Activated T-helper 1 cell treated with anti-CD3 and anti-CD28 coated beads, Interleukin-12 subunit alpha, Interleukin-12 subunit beta, Interleukin-2, Interleukin-4 antibody, amounts not matched to agents 30 ng/mL and 10 ng/mL and 1 ng/mL, durations not matched to agents 14 hours and 24 hours and 36 hours (primary cell): ENCODE measurements at regions not wholly inside any gene's neighbourhood (a gene's known extent, or its start where the extent isn't known, plus 50 kb on each side); places are given as distances from the start of the nearest gene placed in this dataset.

ENCODE experiments used
- DNase-seq: peaks from one replicate; pipeline ENCODE4 v3.0.0; 2021; ENCODE audit warnings: low spot score
- H3K27ac Mint-ChIP-seq: one replicate; pipeline ENCODE4 v1.8.0; 2021; ENCODE audit warnings: mild to moderate bottlenecking, mixed read lengths
- H3K27me3 Mint-ChIP-seq: one replicate; pipeline ENCODE4 v1.8.0; 2022; ENCODE audit warnings: mild to moderate bottlenecking, moderate library complexity, mixed read lengths; ENCODE audit not compliant: insufficient read depth
- H3K36me3 Mint-ChIP-seq: one replicate; pipeline ENCODE4 v1.8.0; 2021; ENCODE audit warnings: low read depth, mixed read lengths
- H3K4me1 Mint-ChIP-seq: one replicate; pipeline ENCODE4 v1.8.0; 2021; ENCODE audit warnings: low read depth, mixed read lengths
- H3K4me3 Mint-ChIP-seq: one replicate; pipeline ENCODE4 v1.8.0; 2021; ENCODE audit warnings: mild to moderate bottlenecking, moderate library complexity, mixed read lengths
- H3K9me3 Mint-ChIP-seq: one replicate; pipeline ENCODE4 v1.8.0; 2021; ENCODE audit warnings: mixed read lengths
- intact Hi-C: fragments of 100-400 bp; cut with micrococcal nuclease; formaldehyde crosslinking; loops from one replicate; pipeline ENCODE4 v1.15.1; 2024

- H3K36me3 Mint-ChIP-seq, result no peaks in the 10 kb centered on the region
- DNase-seq, result no peak
- H3K27me3 Mint-ChIP-seq, result no peaks in the 10 kb centered on the region
- no peaks in the 10 kb centered on the region for H3K9me3 Mint-ChIP-seq
- H3K4me3 Mint-ChIP-seq, result no peak overlapping the region
- intact Hi-C loops, result no loop called here
- H3K4me1 Mint-ChIP-seq, result no peaks in the 10 kb centered on the region
- no peak overlapping the region for H3K27ac Mint-ChIP-seq
Measured at GRCh38 chr4:119728692-119729593, 100.3 kb upstream of the PDE5A start.

- intact Hi-C loops, result no loop called here
- no peak overlapping the region for H3K27ac Mint-ChIP-seq
- no peaks in the 10 kb centered on the region for H3K27me3 Mint-ChIP-seq
- DNase-seq, result no peak
- no peaks in the 10 kb centered on the region for H3K36me3 Mint-ChIP-seq
- no peak overlapping the region for H3K4me3 Mint-ChIP-seq
- no peaks in the 10 kb centered on the region for H3K9me3 Mint-ChIP-seq
- no peaks in the 10 kb centered on the region for H3K4me1 Mint-ChIP-seq
Measured at GRCh38 chr4:119728185-119728584, 99.6 kb upstream of the PDE5A start.

- DNase-seq, result no peak
- Mint-ChIP-seq H3K36me3 (no peaks in the 10 kb centered on the region), H3K9me3 (no peaks in the 10 kb centered on the region), H3K4me3 (no peak overlapping the region), H3K4me1 (no peaks in the 10 kb centered on the region), H3K27ac (no peak overlapping the region), H3K27me3 (no peaks in the 10 kb centered on the region)
- intact Hi-C loops, result no loop called here
Measured at GRCh38 chr4:119726505-119726904, 97.9 kb upstream of the PDE5A start.

GRCh38 chr4:119725688-119726330, 97.2 kb upstream of the PDE5A start:
- intact Hi-C loops, result no loop called here
- H3K36me3 Mint-ChIP-seq, result no peaks in the 10 kb centered on the region
- no peaks in the 10 kb centered on the region for H3K9me3 Mint-ChIP-seq
- no peak overlapping the region for H3K4me3 Mint-ChIP-seq
- no peak for DNase-seq
- H3K27me3 Mint-ChIP-seq, result no peaks in the 10 kb centered on the region
- H3K4me1 Mint-ChIP-seq, result no peaks in the 10 kb centered on the region
- H3K27ac Mint-ChIP-seq, result no peak overlapping the region

GRCh38 chr4:119725011-119725410, 96.4 kb upstream of the PDE5A start:
- DNase-seq, result no peak
- Mint-ChIP-seq H3K4me1 (no peaks in the 10 kb centered on the region), H3K36me3 (no peaks in the 10 kb centered on the region), H3K27ac (no peak overlapping the region), H3K4me3 (no peak overlapping the region), H3K9me3 (no peaks in the 10 kb centered on the region), H3K27me3 (no peaks in the 10 kb centered on the region)
- intact Hi-C loops, result no loop called here

- peaks cover 8% of the 10 kb centered on the region for H3K9me3 Mint-ChIP-seq
- no peak overlapping the region for H3K4me3 Mint-ChIP-seq
- H3K4me1 Mint-ChIP-seq, result no peaks in the 10 kb centered on the region
- H3K27ac Mint-ChIP-seq, result no peak overlapping the region
- DNase-seq, result no peak
- no peaks in the 10 kb centered on the region for H3K27me3 Mint-ChIP-seq
- no peaks in the 10 kb centered on the region for H3K36me3 Mint-ChIP-seq
- intact Hi-C loops, result no loop called here
Measured at GRCh38 chr4:119722670-119723069, 94.1 kb upstream of the PDE5A start.

- H3K27ac Mint-ChIP-seq, result no peak overlapping the region
- DNase-seq, result no peak
- intact Hi-C loops, result no loop called here
- peaks cover 12% of the 10 kb centered on the region for H3K9me3 Mint-ChIP-seq
- H3K4me3 Mint-ChIP-seq, result no peak overlapping the region
- no peaks in the 10 kb centered on the region for H3K36me3 Mint-ChIP-seq
- no peaks in the 10 kb centered on the region for H3K4me1 Mint-ChIP-seq
- H3K27me3 Mint-ChIP-seq, result no peaks in the 10 kb centered on the region
Measured at GRCh38 chr4:119721878-119722277, 93.3 kb upstream of the PDE5A start.

- no peak for DNase-seq
- no peaks in the 10 kb centered on the region for H3K4me1 Mint-ChIP-seq
- intact Hi-C loops, result no loop called here
- H3K27me3 Mint-ChIP-seq, result no peaks in the 10 kb centered on the region
- peaks cover 16% of the 10 kb centered on the region for H3K9me3 Mint-ChIP-seq
- H3K27ac Mint-ChIP-seq, result no peak overlapping the region
- H3K4me3 Mint-ChIP-seq, result no peak overlapping the region
- H3K36me3 Mint-ChIP-seq, result no peaks in the 10 kb centered on the region
Measured at GRCh38 chr4:119715490-119716445, 87.2 kb upstream of the PDE5A start.

- Mint-ChIP-seq H3K4me3 (no peak overlapping the region), H3K36me3 (no peaks in the 10 kb centered on the region), H3K27me3 (peaks cover 4% of the 10 kb centered on the region), H3K9me3 (no peaks in the 10 kb centered on the region), H3K27ac (no peak overlapping the region), H3K4me1 (no peaks in the 10 kb centered on the region)
- DNase-seq, result no peak
- intact Hi-C loops, result no loop called here
Measured at GRCh38 chr4:119709418-119709817, 80.8 kb upstream of the PDE5A start.

GRCh38 chr4:119707336-119707735, 78.7 kb upstream of the PDE5A start:
- H3K4me3 Mint-ChIP-seq, result no peak overlapping the region
- peaks cover 8% of the 10 kb centered on the region for H3K27me3 Mint-ChIP-seq
- no peaks in the 10 kb centered on the region for H3K9me3 Mint-ChIP-seq
- H3K27ac Mint-ChIP-seq, result no peak overlapping the region
- no peaks in the 10 kb centered on the region for H3K4me1 Mint-ChIP-seq
- intact Hi-C loops, result no loop called here
- no peak for DNase-seq
- H3K36me3 Mint-ChIP-seq, result no peaks in the 10 kb centered on the region

- Mint-ChIP-seq H3K9me3 (no peaks in the 10 kb centered on the region), H3K36me3 (no peaks in the 10 kb centered on the region), H3K4me3 (no peak overlapping the region), H3K27me3 (peaks cover 8% of the 10 kb centered on the region), H3K27ac (no peak overlapping the region), H3K4me1 (no peaks in the 10 kb centered on the region)
- intact Hi-C loops, result no loop called here
- DNase-seq, result no peak
Measured at GRCh38 chr4:119706804-119707203, 78.2 kb upstream of the PDE5A start.

- Mint-ChIP-seq H3K36me3 (no peaks in the 10 kb centered on the region), H3K27ac (no peak overlapping the region), H3K4me3 (no peak overlapping the region), H3K9me3 (no peaks in the 10 kb centered on the region), H3K27me3 (peaks cover 1% of the 10 kb centered on the region), H3K4me1 (no peaks in the 10 kb centered on the region)
- intact Hi-C loops, result no loop called here
- no peak for DNase-seq
Measured at GRCh38 chr4:119697887-119698393, 69.3 kb upstream of the PDE5A start.
